ENCODE measurements at regions not wholly inside any gene's neighbourhood (a gene's known extent, or its start where the extent isn't known, plus 50 kb on each side); places are given as distances from the start of the nearest gene placed in this dataset.

GRCh38 chr15:31499953-31500765 is 173.5 kb downstream of the KLF13 start:
- Histone ChIP-seq H2AFZ (ENCODE audit: low read length) (no peak overlapping the region), H3K9me2 (replicated peaks; ENCODE audit: low read length) (no peaks in the 10 kb centered on the region), H3K9ac (ENCODE audit: low read length) (no peak overlapping the region), H3K27me3 (ENCODE audit: low read length) (peaks cover 10% of the 10 kb centered on the region; the same call in 1 of the 2 replicates), H4K20me1 (ENCODE audit: low read length) (no peaks in the 10 kb centered on the region), H3K9me3 (ENCODE audit: low read length) (no peaks in the 10 kb centered on the region), H3K4me3 (ENCODE audit: low read length) (no peak overlapping the region), H3K27ac (ENCODE audit: low read length) (no peak overlapping the region), H3K36me3 (ENCODE audit: low read depth, low read length) (no peaks in the 10 kb centered on the region), H3K4me1 (ENCODE audit: insufficient read depth, low read length) (no peaks in the 10 kb centered on the region), H3F3A (ENCODE audit: low read length, unreplicated experiment) (no peaks in the 10 kb centered on the region), H3K4me2 (ENCODE audit: low read length) (no peak overlapping the region), H3K79me2 (ENCODE audit: low read length) (no peaks in the 10 kb centered on the region)
- TF ChIP-seq EZH2 (IDR thresholded peaks at IDR 0.05; ENCODE audit: low read length, unreplicated experiment) = no peak
- no peak for TF ChIP-seq CTCF (conservative IDR thresholded peaks at IDR 0.05; ENCODE audit: low read depth, low read length)
- no peak for TF ChIP-seq EZH2phosphoT487 (IDR thresholded peaks at IDR 0.05; ENCODE audit: borderline replicate concordance, low read length)
- intact Hi-C loops (cut with micrococcal nuclease) = no loop called here
- DNase-seq (no peak), ATAC-seq (no peak)
- CTCF ChIA-PET = no interaction called here
- POLR2A ChIA-PET (ENCODE audit: unreplicated experiment) = no interaction called here
- no TSS peak for BruUV-seq (replicated peaks)

GRCh38 chr15:31500766-31501449 is 174.3 kb downstream of the KLF13 start:
- H3K79me2 ChIP-seq (ENCODE audit: low read length) = no peaks in the 10 kb centered on the region
- no TSS peak for BruUV-seq (replicated peaks)
- H3K9me2 ChIP-seq (replicated peaks; ENCODE audit: low read length) = no peaks in the 10 kb centered on the region
- ChIA-PET POLR2A (ENCODE audit: unreplicated experiment) (no interaction called here), CTCF (no interaction called here)
- intact Hi-C loops (cut with micrococcal nuclease) = no loop called here
- TF ChIP-seq EZH2 (IDR thresholded peaks at IDR 0.05; ENCODE audit: low read length, unreplicated experiment) (no peak), EZH2phosphoT487 (IDR thresholded peaks at IDR 0.05; ENCODE audit: borderline replicate concordance, low read length) (no peak), CTCF (conservative IDR thresholded peaks at IDR 0.05; ENCODE audit: low read depth, low read length) (no peak)
- H3K36me3 ChIP-seq (ENCODE audit: low read depth, low read length) = no peaks in the 10 kb centered on the region
- H3K4me2 ChIP-seq (ENCODE audit: low read length) = no peak overlapping the region
- H3K4me3 ChIP-seq (ENCODE audit: low read length) = no peak overlapping the region
- peaks cover 10% of the 10 kb centered on the region; the same call in 1 of the 2 replicates for H3K27me3 ChIP-seq (ENCODE audit: low read length)
- H3K4me1 ChIP-seq (ENCODE audit: insufficient read depth, low read length) = no peaks in the 10 kb centered on the region
- H4K20me1 ChIP-seq (ENCODE audit: low read length) = no peaks in the 10 kb centered on the region
- H3F3A ChIP-seq (ENCODE audit: low read length, unreplicated experiment) = no peaks in the 10 kb centered on the region
- no peak overlapping the region for H3K9ac ChIP-seq (ENCODE audit: low read length)
- no peaks in the 10 kb centered on the region for H3K9me3 ChIP-seq (ENCODE audit: low read length)
- H3K27ac ChIP-seq (ENCODE audit: low read length) = no peak overlapping the region
- no peak overlapping the region for H2AFZ ChIP-seq (ENCODE audit: low read length)
- ATAC-seq (no peak), DNase-seq (no peak)

Measured in PC-3 (cell line).